ENCODE measurements at regions not wholly inside any gene's neighbourhood (a gene's known extent, or its start where the extent isn't known, plus 50 kb on each side); places are given as distances from the start of the nearest gene placed in this dataset.

GRCh38 chr6:8674126-8674525, 238.8 kb upstream of the SLC35B3 start:
- no peak for TF ChIP-seq POLR2A (IDR thresholded peaks at IDR 0.05; ENCODE audit: low read length)
- no peak for TF ChIP-seq GATA1 (IDR thresholded peaks at IDR 0.05; ENCODE audit: low read depth, low read length)
- DNase-seq = no peak

- no peak for TF ChIP-seq GATA1 (IDR thresholded peaks at IDR 0.05; ENCODE audit: low read depth, low read length)
- DNase-seq = no peak
Measured at GRCh38 chr6:8672882-8673281, 237.5 kb upstream of the SLC35B3 start.

- TF ChIP-seq POLR2A (IDR thresholded peaks at IDR 0.05; ENCODE audit: low read length) (no peak), GATA1 (IDR thresholded peaks at IDR 0.05; ENCODE audit: low read depth, low read length) (no peak)
- no peak for DNase-seq
Measured at GRCh38 chr6:8670792-8671191, 235.4 kb upstream of the SLC35B3 start.

- DNase-seq = no peak
- TF ChIP-seq POLR2A (IDR thresholded peaks at IDR 0.05; ENCODE audit: low read length) (no peak), GATA1 (IDR thresholded peaks at IDR 0.05; ENCODE audit: low read depth, low read length) (no peak)
Measured at GRCh38 chr6:8664700-8665099, 229.4 kb upstream of the SLC35B3 start.

- DNase-seq = no peak
- TF ChIP-seq POLR2A (IDR thresholded peaks at IDR 0.05; ENCODE audit: low read length) (no peak), GATA1 (IDR thresholded peaks at IDR 0.05; ENCODE audit: low read depth, low read length) (no peak)
Measured at GRCh38 chr6:8664070-8664469, 228.7 kb upstream of the SLC35B3 start.

GRCh38 chr6:8659404-8660189, 224.3 kb upstream of the SLC35B3 start:
- DNase-seq = no peak
- no peak for TF ChIP-seq POLR2A (IDR thresholded peaks at IDR 0.05; ENCODE audit: low read length)

GRCh38 chr6:8658416-8658815, 223.1 kb upstream of the SLC35B3 start:
- DNase-seq = no peak
- no peak for TF ChIP-seq GATA1 (IDR thresholded peaks at IDR 0.05; ENCODE audit: low read depth, low read length)
- no peak for TF ChIP-seq POLR2A (IDR thresholded peaks at IDR 0.05; ENCODE audit: low read length)

GRCh38 chr6:8657522-8657921, 222.2 kb upstream of the SLC35B3 start:
- DNase-seq = no peak
- TF ChIP-seq GATA1 (IDR thresholded peaks at IDR 0.05; ENCODE audit: low read depth, low read length) (no peak), POLR2A (IDR thresholded peaks at IDR 0.05; ENCODE audit: low read length) (no peak)

- no peak for DNase-seq
- TF ChIP-seq GATA1 (IDR thresholded peaks at IDR 0.05; ENCODE audit: low read depth, low read length) = no peak
- no peak for TF ChIP-seq POLR2A (IDR thresholded peaks at IDR 0.05; ENCODE audit: low read length)
Measured at GRCh38 chr6:8655670-8656454, 220.5 kb upstream of the SLC35B3 start.

GRCh38 chr6:8652710-8653109, 217.4 kb upstream of the SLC35B3 start:
- TF ChIP-seq GATA1 (IDR thresholded peaks at IDR 0.05; ENCODE audit: low read depth, low read length) (no peak), POLR2A (IDR thresholded peaks at IDR 0.05; ENCODE audit: low read length) (no peak)
- no peak for DNase-seq

GRCh38 chr6:8651998-8652397, 216.7 kb upstream of the SLC35B3 start:
- TF ChIP-seq POLR2A (IDR thresholded peaks at IDR 0.05; ENCODE audit: low read length) (no peak), GATA1 (IDR thresholded peaks at IDR 0.05; ENCODE audit: low read depth, low read length) (no peak)
- DNase-seq = no peak

- TF ChIP-seq POLR2A (IDR thresholded peaks at IDR 0.05; ENCODE audit: low read length) (no peak), GATA1 (IDR thresholded peaks at IDR 0.05; ENCODE audit: low read depth, low read length) (no peak)
Measured at GRCh38 chr6:8645212-8645611, 209.9 kb upstream of the SLC35B3 start.

GRCh38 chr6:8644306-8644705, 209.0 kb upstream of the SLC35B3 start:
- TF ChIP-seq GATA1 (IDR thresholded peaks at IDR 0.05; ENCODE audit: low read depth, low read length) (no peak), POLR2A (IDR thresholded peaks at IDR 0.05; ENCODE audit: low read length) (no peak)
- DNase-seq = no peak

More at GRCh38 chr6:8645212-8645611, 209.9 kb upstream of the SLC35B3 start:
- no peak for DNase-seq

- no peak for TF ChIP-seq POLR2A (IDR thresholded peaks at IDR 0.05; ENCODE audit: low read length)
- TF ChIP-seq GATA1 (IDR thresholded peaks at IDR 0.05; ENCODE audit: low read depth, low read length) = no peak
- no peak for DNase-seq
Measured at GRCh38 chr6:8642854-8643253, 207.5 kb upstream of the SLC35B3 start.

GRCh38 chr6:8642131-8642530, 206.8 kb upstream of the SLC35B3 start:
- no peak for DNase-seq
- TF ChIP-seq POLR2A (IDR thresholded peaks at IDR 0.05; ENCODE audit: low read length) (no peak), GATA1 (IDR thresholded peaks at IDR 0.05; ENCODE audit: low read depth, low read length) (no peak)
